ENCODE measurements at regions not wholly inside any gene's neighbourhood (a gene's known extent, or its start where the extent isn't known, plus 50 kb on each side); places are given as distances from the start of the nearest gene placed in this dataset.

DNA sequence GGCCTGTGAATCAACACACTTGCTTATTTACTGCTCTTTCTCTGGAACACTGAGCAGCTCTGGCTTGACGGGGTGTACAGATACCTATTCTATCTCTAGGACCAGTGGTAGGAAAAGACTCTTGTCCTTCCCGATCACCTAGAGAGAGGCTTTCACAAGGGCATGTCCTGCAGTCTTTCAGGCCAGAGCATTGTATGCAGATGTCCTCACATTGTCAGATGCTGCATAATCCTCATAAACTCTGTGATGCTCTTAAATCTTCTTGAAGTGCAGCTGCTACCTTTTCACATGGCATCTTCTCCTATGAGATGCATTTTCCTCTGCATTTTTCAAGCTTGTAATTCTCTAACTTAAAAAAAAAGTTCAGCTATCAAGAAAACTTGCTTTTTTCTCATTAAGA lies 369.4 kb downstream of the OLFM4 start:
- H3K27me3 Mint-ChIP-seq: peaks cover 3% of the 10 kb centered on the region

DNA sequence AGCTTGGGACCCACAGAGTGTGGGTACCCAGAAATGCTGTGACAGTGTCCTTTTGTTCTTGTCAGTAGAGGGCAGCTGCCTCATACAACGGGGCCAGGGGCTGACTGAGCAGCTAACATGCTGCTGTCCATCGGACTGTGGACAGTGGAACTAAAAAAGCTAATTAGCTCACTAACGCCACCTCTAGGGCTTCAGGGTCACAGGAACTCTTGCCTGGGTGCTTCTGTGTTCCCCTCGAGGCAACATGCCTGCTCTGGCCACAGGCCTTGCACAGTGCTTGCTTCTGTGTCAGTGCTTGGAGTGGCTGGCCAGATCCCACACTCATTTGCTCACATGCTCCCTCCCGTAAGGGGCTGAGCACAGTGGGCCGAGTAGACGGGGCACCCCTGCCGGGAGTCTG lies 377.0 kb downstream of the OLFM4 start:
- H3K4me3 Mint-ChIP-seq (ENCODE audit: low read depth): no peak overlapping the region
- DNase-seq (ENCODE audit: low spot score, unreplicated experiment): peak; percentile 11
- TF ChIP-seq, protein P1, sequence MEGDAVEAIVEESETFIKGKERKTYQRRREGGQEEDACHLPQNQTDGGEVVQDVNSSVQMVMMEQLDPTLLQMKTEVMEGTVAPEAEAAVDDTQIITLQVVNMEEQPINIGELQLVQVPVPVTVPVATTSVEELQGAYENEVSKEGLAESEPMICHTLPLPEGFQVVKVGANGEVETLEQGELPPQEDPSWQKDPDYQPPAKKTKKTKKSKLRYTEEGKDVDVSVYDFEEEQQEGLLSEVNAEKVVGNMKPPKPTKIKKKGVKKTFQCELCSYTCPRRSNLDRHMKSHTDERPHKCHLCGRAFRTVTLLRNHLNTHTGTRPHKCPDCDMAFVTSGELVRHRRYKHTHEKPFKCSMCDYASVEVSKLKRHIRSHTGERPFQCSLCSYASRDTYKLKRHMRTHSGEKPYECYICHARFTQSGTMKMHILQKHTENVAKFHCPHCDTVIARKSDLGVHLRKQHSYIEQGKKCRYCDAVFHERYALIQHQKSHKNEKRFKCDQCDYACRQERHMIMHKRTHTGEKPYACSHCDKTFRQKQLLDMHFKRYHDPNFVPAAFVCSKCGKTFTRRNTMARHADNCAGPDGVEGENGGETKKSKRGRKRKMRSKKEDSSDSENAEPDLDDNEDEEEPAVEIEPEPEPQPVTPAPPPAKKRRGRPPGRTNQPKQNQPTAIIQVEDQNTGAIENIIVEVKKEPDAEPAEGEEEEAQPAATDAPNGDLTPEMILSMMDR (IDR thresholded peaks at IDR 0.05; ENCODE audit: unreplicated experiment): peak; percentile 39
- H3K9me3 Mint-ChIP-seq (ENCODE audit: low read depth): no peaks in the 10 kb centered on the region
- H3K36me3 Mint-ChIP-seq (ENCODE audit: insufficient read depth): no peaks in the 10 kb centered on the region
- H3K27me3 Mint-ChIP-seq: no peaks in the 10 kb centered on the region
- no peak overlapping the region for H3K27ac Mint-ChIP-seq
- peaks cover 2% of the 10 kb centered on the region for H3K4me1 Mint-ChIP-seq (ENCODE audit: low read depth)

More for the DNA sequence above, 369.4 kb downstream of the OLFM4 start:
- TF ChIP-seq, protein P1 (IDR thresholded peaks at IDR 0.05; ENCODE audit: unreplicated experiment): no peak
- H3K4me1 Mint-ChIP-seq (ENCODE audit: low read depth): peaks cover 2% of the 10 kb centered on the region
- H3K36me3 Mint-ChIP-seq (ENCODE audit: insufficient read depth): no peaks in the 10 kb centered on the region
- H3K27ac Mint-ChIP-seq: no peak overlapping the region
- no peak overlapping the region for H3K4me3 Mint-ChIP-seq (ENCODE audit: low read depth)
- no peaks in the 10 kb centered on the region for H3K9me3 Mint-ChIP-seq (ENCODE audit: low read depth)
- no peak for DNase-seq (ENCODE audit: low spot score, unreplicated experiment)

DNA sequence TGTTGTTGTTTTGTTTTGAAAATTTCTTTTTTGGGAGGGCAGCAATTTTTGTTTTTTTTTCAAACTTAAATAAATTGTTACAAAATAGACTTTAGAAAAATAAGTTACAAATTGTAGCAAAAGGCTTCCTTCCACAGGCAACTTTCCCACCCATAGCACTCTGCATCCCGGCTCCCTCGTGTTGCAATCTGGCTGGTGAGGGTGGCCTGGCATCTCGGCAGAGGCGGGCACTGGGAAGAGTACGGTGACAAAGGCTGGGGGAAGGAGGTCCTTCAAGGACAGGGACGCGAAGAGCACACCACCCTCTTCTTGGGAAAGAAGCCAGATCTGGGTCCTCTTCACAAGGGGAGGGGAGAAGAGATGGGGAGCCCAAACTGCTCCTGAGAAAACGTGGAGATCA lies 379.7 kb downstream of the OLFM4 start:
- Mint-ChIP-seq H3K9me3 (ENCODE audit: low read depth) (no peaks in the 10 kb centered on the region), H3K27me3 (no peaks in the 10 kb centered on the region), H3K36me3 (ENCODE audit: insufficient read depth) (no peaks in the 10 kb centered on the region), H3K27ac (no peak overlapping the region), H3K4me3 (ENCODE audit: low read depth) (no peak overlapping the region), H3K4me1 (ENCODE audit: low read depth) (no peaks in the 10 kb centered on the region)
- no peak for DNase-seq (ENCODE audit: low spot score, unreplicated experiment)
- TF ChIP-seq, protein P1 (IDR thresholded peaks at IDR 0.05; ENCODE audit: unreplicated experiment): no peak

DNA sequence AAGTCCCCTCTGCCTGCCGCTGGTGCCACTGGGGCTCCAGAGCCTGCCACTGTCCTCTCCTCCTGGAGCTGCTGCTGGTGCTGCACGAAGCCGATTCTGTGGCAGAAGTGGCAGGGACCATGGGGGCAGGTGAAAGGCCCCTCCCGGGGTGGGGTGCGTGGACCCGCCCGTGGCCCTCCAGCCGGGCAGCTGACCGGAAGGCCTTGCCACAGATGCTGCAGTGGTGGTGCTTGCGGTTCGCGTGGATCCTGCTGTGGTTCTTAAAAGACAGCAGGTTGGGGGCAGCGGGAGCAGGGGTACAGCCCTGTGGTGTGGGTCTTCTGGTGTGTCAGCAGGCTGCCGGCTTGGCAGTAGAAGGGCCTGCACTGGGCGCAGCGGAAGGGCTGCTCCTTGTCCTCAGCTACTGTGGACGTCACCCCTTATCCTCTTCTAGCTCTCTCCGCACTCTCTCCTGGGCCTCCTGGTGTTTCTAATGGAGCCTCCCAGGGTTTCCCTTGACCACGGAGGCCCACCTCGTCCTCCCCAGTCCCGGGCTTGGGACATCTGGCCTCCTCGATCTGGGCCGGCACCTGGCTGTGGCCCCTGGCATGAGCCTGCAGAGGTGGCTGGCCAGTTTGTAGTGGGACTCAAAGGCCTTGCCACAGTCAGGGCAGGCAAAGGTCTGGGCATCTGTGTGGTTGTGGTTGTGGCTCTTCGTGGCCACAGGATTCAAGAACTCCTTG lies 380.4 kb downstream of the OLFM4 start:
- Mint-ChIP-seq H3K36me3 (ENCODE audit: insufficient read depth) (no peaks in the 10 kb centered on the region), H3K4me3 (ENCODE audit: low read depth) (no peak overlapping the region), H3K27ac (no peak overlapping the region), H3K4me1 (ENCODE audit: low read depth) (no peaks in the 10 kb centered on the region), H3K27me3 (no peaks in the 10 kb centered on the region), H3K9me3 (ENCODE audit: low read depth) (no peaks in the 10 kb centered on the region)
- TF ChIP-seq, protein P1 (IDR thresholded peaks at IDR 0.05; ENCODE audit: unreplicated experiment): no peak
- DNase-seq (ENCODE audit: low spot score, unreplicated experiment): no peak

DNA sequence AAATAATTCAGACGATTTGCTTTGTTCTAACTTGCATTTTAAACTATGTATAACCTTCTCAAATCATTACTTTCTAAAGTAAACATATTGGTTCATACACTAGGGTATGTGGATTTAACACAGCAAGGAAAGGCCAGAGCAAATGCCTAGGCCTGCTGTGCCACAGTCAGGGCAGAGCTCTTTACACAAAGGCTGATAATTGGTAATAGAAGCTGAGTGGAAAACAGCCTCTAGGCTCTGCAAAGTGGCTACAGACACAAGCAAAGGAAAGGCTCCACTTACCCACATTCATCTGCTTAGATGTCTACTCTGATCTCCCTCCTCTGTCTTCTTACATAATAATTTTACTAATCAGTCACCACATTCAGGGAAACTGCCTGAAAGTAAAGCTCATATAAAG lies 382.9 kb downstream of the OLFM4 start:
- H3K27ac Mint-ChIP-seq: no peak overlapping the region
- no peak for DNase-seq (ENCODE audit: low spot score, unreplicated experiment)
- no peak overlapping the region for H3K4me3 Mint-ChIP-seq (ENCODE audit: low read depth)
- no peaks in the 10 kb centered on the region for H3K9me3 Mint-ChIP-seq (ENCODE audit: low read depth)
- TF ChIP-seq, protein P1 (IDR thresholded peaks at IDR 0.05; ENCODE audit: unreplicated experiment): no peak
- no peaks in the 10 kb centered on the region for H3K36me3 Mint-ChIP-seq (ENCODE audit: insufficient read depth)
- H3K4me1 Mint-ChIP-seq (ENCODE audit: low read depth): no peaks in the 10 kb centered on the region
- H3K27me3 Mint-ChIP-seq: no peaks in the 10 kb centered on the region
